Mesendoderm (in vitro differentiated cells): ENCODE measurements at regions not wholly inside any gene's neighbourhood (a gene's known extent, or its start where the extent isn't known, plus 50 kb on each side); places are given as distances from the start of the nearest gene placed in this dataset.

Experiments
- DNase-seq: peaks from one replicate; pipeline ENCODE4 v3.0.0; 2013
- H2AK5ac ChIP-seq: 2 replicates; pipeline ENCODE4 v1.6.1; 2013; ENCODE audit warnings: low read length, inconsistent platforms
- H2BK120ac ChIP-seq: 2 replicates; pipeline ENCODE4 v1.6.1; 2013; ENCODE audit warnings: low read depth, mild to moderate bottlenecking, low read length, moderate library complexity, mixed read lengths
- H2BK15ac ChIP-seq: replicated peaks from 2 replicates; pipeline ENCODE4 v1.6.1; 2013; ENCODE audit warnings: low read depth, mild to moderate bottlenecking, moderate library complexity
- H2BK5ac ChIP-seq: 2 replicates; pipeline ENCODE4 v1.6.1; 2013; ENCODE audit warnings: low read length, inconsistent platforms
- H3K18ac ChIP-seq: 2 replicates; pipeline ENCODE4 v1.6.1; 2013; ENCODE audit warnings: mild to moderate bottlenecking, low read length, mixed read lengths
- H3K23ac ChIP-seq: one replicate; pipeline ENCODE4 v1.6.1; 2013; ENCODE audit warnings: low read length
- H3K27ac ChIP-seq: 2 replicates; pipeline ENCODE4 v1.5.1; 2013; ENCODE audit warnings: low read depth, mild to moderate bottlenecking, inconsistent platforms, low read length, moderate library complexity
- H3K27me3 ChIP-seq: 2 replicates; pipeline ENCODE4 v1.6.1; 2013; ENCODE audit warnings: low read length, control low read depth, mild to moderate bottlenecking, inconsistent platforms; ENCODE audit not compliant: insufficient read depth, poor library complexity
- H3K36me3 ChIP-seq: 2 replicates; pipeline ENCODE4 v1.6.1; 2013; ENCODE audit warnings: low read length, inconsistent platforms; ENCODE audit not compliant: control insufficient read depth, insufficient read depth
- H3K4ac ChIP-seq: one replicate; pipeline ENCODE4 v1.6.1; 2013; ENCODE audit warnings: low read depth, mild to moderate bottlenecking, low read length, moderate library complexity
- H3K4me1 ChIP-seq: 2 replicates; pipeline ENCODE4 v1.6.1; 2013; ENCODE audit warnings: low read depth, low read length, inconsistent platforms; ENCODE audit not compliant: control insufficient read depth
- H3K4me2 ChIP-seq: 2 replicates; pipeline ENCODE4 v1.6.1; 2013; ENCODE audit warnings: low read length
- H3K4me3 ChIP-seq: 2 replicates; pipeline ENCODE4 v1.5.1; 2013; ENCODE audit warnings: mild to moderate bottlenecking, low read length
- H3K56ac ChIP-seq: one replicate; pipeline ENCODE4 v1.6.1; 2013; ENCODE audit warnings: low read length
- H3K79me1 ChIP-seq: 2 replicates; pipeline ENCODE4 v1.6.1; 2013; ENCODE audit warnings: low read length, inconsistent platforms
- H3K79me2 ChIP-seq: 2 replicates; pipeline ENCODE4 v1.6.1; 2013; ENCODE audit warnings: mild to moderate bottlenecking, low read length; ENCODE audit not compliant: control insufficient read depth, insufficient read depth
- H3K9ac ChIP-seq: 2 replicates; pipeline ENCODE4 v1.6.1; 2013; ENCODE audit warnings: low read length, inconsistent platforms
- H4K5ac ChIP-seq: one replicate; pipeline ENCODE4 v1.6.1; 2013; ENCODE audit warnings: low read length
- H4K8ac ChIP-seq: one replicate; pipeline ENCODE4 v1.6.1; 2013; ENCODE audit warnings: low read depth, mild to moderate bottlenecking, control low read depth, low read length, moderate library complexity
- WGBS: extraction: QIAGEN DNeasy Blood & Tissue Kit; methylation state at CpG from one replicate; pipeline ENCODE4 v1.1.7; 2013; ENCODE audit warnings: low lambda C conversion rate, missing lambda C conversion rate; ENCODE audit not compliant: insufficient coverage; ENCODE audit errors: extremely low coverage; 5-methylcytosine and 5-hydroxymethylcytosine counted together

- Histone ChIP-seq H4K8ac (no peak overlapping the region), H3K9ac (no peak overlapping the region), H3K27ac (no peak overlapping the region), H4K5ac (no peak overlapping the region), H2BK120ac (no peak overlapping the region), H3K79me2 (no peaks in the 10 kb centered on the region), H3K27me3 (no peaks in the 10 kb centered on the region), H3K79me1 (no peaks in the 10 kb centered on the region), H2AK5ac (no peak overlapping the region), H2BK5ac (no peak overlapping the region), H3K23ac (no peak overlapping the region), H3K18ac (no peak overlapping the region), H3K4me1 (no peaks in the 10 kb centered on the region), H3K56ac (no peak overlapping the region), H2BK15ac (no peak overlapping the region), H3K4me3 (no peak overlapping the region), H3K4ac (no peak overlapping the region), H3K36me3 (no peaks in the 10 kb centered on the region), H3K4me2 (peak overlapping the region; percentile 33)
- WGBS = no CpG with 5 or more reads among the region's 9 CpGs
- peak; percentile 83 for DNase-seq
Measured at GRCh38 chr14:97978341-97978740, 1181.2 kb downstream of the VRK1 start.

- no peak for DNase-seq
- Histone ChIP-seq H4K8ac (no peak overlapping the region), H2BK5ac (no peak overlapping the region), H3K18ac (no peak overlapping the region), H3K27ac (no peak overlapping the region), H3K79me2 (no peaks in the 10 kb centered on the region), H3K9ac (no peak overlapping the region), H2BK120ac (no peak overlapping the region), H3K4me2 (no peak overlapping the region), H3K4ac (no peak overlapping the region), H3K23ac (no peak overlapping the region), H3K4me3 (no peak overlapping the region), H3K27me3 (no peaks in the 10 kb centered on the region), H4K5ac (no peak overlapping the region), H3K79me1 (no peaks in the 10 kb centered on the region), H2BK15ac (no peak overlapping the region), H3K4me1 (no peaks in the 10 kb centered on the region), H2AK5ac (no peak overlapping the region), H3K56ac (no peak overlapping the region), H3K36me3 (no peaks in the 10 kb centered on the region)
- no CpG with 5 or more reads among the region's 4 CpGs for WGBS
Measured at GRCh38 chr14:97993508-97994019, 1196.4 kb downstream of the VRK1 start.

- no peak overlapping the region for H2BK5ac ChIP-seq
- H3K27me3 ChIP-seq = no peaks in the 10 kb centered on the region
- H4K8ac ChIP-seq = no peak overlapping the region
- no peak overlapping the region for H4K5ac ChIP-seq
- H2BK120ac ChIP-seq = no peak overlapping the region
- H3K27ac ChIP-seq = no peak overlapping the region
- no CpG with 5 or more reads among the region's 5 CpGs for WGBS
- H2BK15ac ChIP-seq = no peak overlapping the region
- DNase-seq = no peak
- H3K79me1 ChIP-seq = no peaks in the 10 kb centered on the region
- H3K9ac ChIP-seq = no peak overlapping the region
- no peak overlapping the region for H3K4me3 ChIP-seq
- H3K23ac ChIP-seq = no peak overlapping the region
- H2AK5ac ChIP-seq = no peak overlapping the region
- H3K36me3 ChIP-seq = no peaks in the 10 kb centered on the region
- H3K79me2 ChIP-seq = no peaks in the 10 kb centered on the region
- H3K4me2 ChIP-seq = no peak overlapping the region
- no peak overlapping the region for H3K56ac ChIP-seq
- H3K4me1 ChIP-seq = no peaks in the 10 kb centered on the region
- H3K18ac ChIP-seq = no peak overlapping the region
- no peak overlapping the region for H3K4ac ChIP-seq
Measured at GRCh38 chr14:97994020-97994531, 1196.9 kb downstream of the VRK1 start.

- Histone ChIP-seq H3K9ac (no peak overlapping the region), H4K5ac (no peak overlapping the region), H2AK5ac (no peak overlapping the region), H2BK15ac (no peak overlapping the region), H3K79me2 (no peaks in the 10 kb centered on the region), H3K27ac (no peak overlapping the region), H3K23ac (no peak overlapping the region), H3K56ac (no peak overlapping the region), H3K79me1 (no peaks in the 10 kb centered on the region), H3K4me2 (no peak overlapping the region), H3K4me1 (no peaks in the 10 kb centered on the region), H3K4me3 (no peak overlapping the region), H3K4ac (no peak overlapping the region), H3K36me3 (no peaks in the 10 kb centered on the region), H4K8ac (no peak overlapping the region), H3K18ac (no peak overlapping the region), H2BK120ac (no peak overlapping the region), H2BK5ac (no peak overlapping the region), H3K27me3 (no peaks in the 10 kb centered on the region)
- DNase-seq = no peak
- no CpG with 5 or more reads among the region's 2 CpGs for WGBS
Measured at GRCh38 chr14:97995038-97995437, 1197.9 kb downstream of the VRK1 start.

GRCh38 chr14:97995531-97995930, 1198.3 kb downstream of the VRK1 start:
- no peak overlapping the region for H2BK120ac ChIP-seq
- no peak overlapping the region for H3K4me2 ChIP-seq
- no peak overlapping the region for H2BK15ac ChIP-seq
- no peaks in the 10 kb centered on the region for H3K36me3 ChIP-seq
- H3K79me2 ChIP-seq = no peaks in the 10 kb centered on the region
- H3K4ac ChIP-seq = no peak overlapping the region
- no peak overlapping the region for H3K4me3 ChIP-seq
- no peak for DNase-seq
- no peaks in the 10 kb centered on the region for H3K27me3 ChIP-seq
- WGBS = no CpG with 5 or more reads among the region's 2 CpGs
- H3K18ac ChIP-seq = no peak overlapping the region
- no peak overlapping the region for H3K56ac ChIP-seq
- H3K79me1 ChIP-seq = no peaks in the 10 kb centered on the region
- H3K23ac ChIP-seq = no peak overlapping the region
- no peaks in the 10 kb centered on the region for H3K4me1 ChIP-seq
- no peak overlapping the region for H4K8ac ChIP-seq
- H3K9ac ChIP-seq = no peak overlapping the region
- H4K5ac ChIP-seq = no peak overlapping the region
- H2BK5ac ChIP-seq = no peak overlapping the region
- no peak overlapping the region for H3K27ac ChIP-seq
- H2AK5ac ChIP-seq = no peak overlapping the region

GRCh38 chr14:98006008-98006407, 1208.8 kb downstream of the VRK1 start:
- no peaks in the 10 kb centered on the region for H3K36me3 ChIP-seq
- no peaks in the 10 kb centered on the region for H3K79me1 ChIP-seq
- 100% methylated on average over 1 of the region's 7 CpGs for WGBS
- H4K5ac ChIP-seq = no peak overlapping the region
- no peaks in the 10 kb centered on the region for H3K27me3 ChIP-seq
- H3K23ac ChIP-seq = no peak overlapping the region
- no peak overlapping the region for H2BK5ac ChIP-seq
- no peak overlapping the region for H3K18ac ChIP-seq
- H2BK15ac ChIP-seq = no peak overlapping the region
- H2AK5ac ChIP-seq = no peak overlapping the region
- no peaks in the 10 kb centered on the region for H3K79me2 ChIP-seq
- H3K27ac ChIP-seq = no peak overlapping the region
- no peak overlapping the region for H3K4me2 ChIP-seq
- no peak overlapping the region for H2BK120ac ChIP-seq
- no peak overlapping the region for H3K56ac ChIP-seq
- no peak for DNase-seq
- H3K4me1 ChIP-seq = no peaks in the 10 kb centered on the region
- H4K8ac ChIP-seq = no peak overlapping the region
- no peak overlapping the region for H3K9ac ChIP-seq
- H3K4me3 ChIP-seq = no peak overlapping the region
- no peak overlapping the region for H3K4ac ChIP-seq
